SH-SY5Y (cell line): ENCODE measurements at regions not wholly inside any gene's neighbourhood (a gene's known extent, or its start where the extent isn't known, plus 50 kb on each side); places are given as distances from the start of the nearest gene placed in this dataset.

Source experiments
- GATA2 ChIP-seq: IDR thresholded peaks from 2 replicates; pipeline ENCODE4 v1.6.1; 2011; ENCODE audit warnings: mild to moderate bottlenecking, low read depth, low read length
- GATA3 ChIP-seq: IDR thresholded peaks from 2 replicates; pipeline ENCODE4 v1.6.1; 2011; ENCODE audit warnings: low read depth, mild to moderate bottlenecking, low read length, moderate library complexity

DNA sequence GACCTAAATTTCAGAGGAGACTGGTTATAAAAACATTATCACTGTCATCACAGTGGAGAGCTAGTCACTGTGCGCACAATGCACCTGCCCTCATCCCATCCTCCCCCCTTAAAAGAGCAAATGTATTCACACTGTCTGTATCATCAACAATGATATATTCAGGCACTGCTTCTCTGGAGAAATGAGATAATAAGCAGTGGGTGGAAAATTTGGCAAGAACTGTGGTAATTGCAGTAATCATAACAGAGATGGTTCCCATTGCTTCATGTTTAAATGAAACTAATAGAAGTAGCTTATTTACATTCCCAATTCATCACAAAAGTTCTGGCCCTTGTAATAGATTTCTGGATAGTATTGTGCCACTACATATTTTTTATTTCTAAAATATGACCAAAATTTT is 867.4 kb upstream of the ADGRL2 start:
- TF ChIP-seq GATA2 (no peak), GATA3 (no peak)
